HEK293T (cell line): ENCODE measurements at regions not wholly inside any gene's neighbourhood (a gene's known extent, or its start where the extent isn't known, plus 50 kb on each side); places are given as distances from the start of the nearest gene placed in this dataset.

ENCODE experiments used
- BHLHE40 ChIP-seq: fragments of 450-650 bp; IDR thresholded peaks from 2 replicates; pipeline ENCODE4 v1.6.1; 2016; ENCODE audit warnings: mild to moderate bottlenecking, moderate library complexity, borderline replicate concordance
- CTBP1 ChIP-seq: fragments of 450-650 bp; IDR thresholded peaks from 2 replicates; pipeline ENCODE4 v1.6.1; 2016; ENCODE audit warnings: borderline replicate concordance
- ELF4 ChIP-seq: fragments of 450-650 bp; IDR thresholded peaks from 2 replicates; pipeline ENCODE4 v1.6.1; 2017; ENCODE audit warnings: antibody characterized with exemption
- FOXA1 ChIP-seq: fragments of 450-650 bp; IDR thresholded peaks from 2 replicates; pipeline ENCODE4 v1.6.1; 2016; ENCODE audit warnings: mild to moderate bottlenecking
- FOXK2 ChIP-seq: fragments of 450-650 bp; IDR thresholded peaks from 2 replicates; pipeline ENCODE4 v1.6.1; 2016; ENCODE audit warnings: mild to moderate bottlenecking
- FOXM1 ChIP-seq: fragments of 450-650 bp; IDR thresholded peaks from 2 replicates; pipeline ENCODE4 v1.6.1; 2017; ENCODE audit warnings: mild to moderate bottlenecking, borderline replicate concordance
- HDGF ChIP-seq: fragments of 450-650 bp; IDR thresholded peaks from 2 replicates; pipeline ENCODE4 v1.6.1; 2017; ENCODE audit warnings: antibody characterized with exemption, borderline replicate concordance
- LEF1 ChIP-seq: fragments of 450-650 bp; IDR thresholded peaks from 2 replicates; pipeline ENCODE4 v1.6.1; 2017; ENCODE audit warnings: mild to moderate bottlenecking, borderline replicate concordance
- NFRKB ChIP-seq: fragments of 450-650 bp; IDR thresholded peaks from 2 replicates; pipeline ENCODE4 v1.6.1; 2016; ENCODE audit warnings: mild to moderate bottlenecking, moderate library complexity
- SP1 ChIP-seq: fragments of 450-650 bp; IDR thresholded peaks from 2 replicates; pipeline ENCODE4 v1.6.1; 2017
- SUZ12 ChIP-seq: fragments of 450-650 bp; IDR thresholded peaks from 2 replicates; pipeline ENCODE4 v1.6.1; 2016; ENCODE audit warnings: mild to moderate bottlenecking
- TARDBP ChIP-seq: fragments of 450-650 bp; IDR thresholded peaks from 2 replicates; pipeline ENCODE4 v1.6.1; 2016
- ZNF384 ChIP-seq: fragments of 450-650 bp; IDR thresholded peaks from 2 replicates; pipeline ENCODE4 v1.6.1; 2016
- TF ChIP-seq, protein P1 (sequence below): fragments of 450-650 bp; IDR thresholded peaks from 2 replicates; pipeline ENCODE4 v1.6.1; 2016

DNA sequence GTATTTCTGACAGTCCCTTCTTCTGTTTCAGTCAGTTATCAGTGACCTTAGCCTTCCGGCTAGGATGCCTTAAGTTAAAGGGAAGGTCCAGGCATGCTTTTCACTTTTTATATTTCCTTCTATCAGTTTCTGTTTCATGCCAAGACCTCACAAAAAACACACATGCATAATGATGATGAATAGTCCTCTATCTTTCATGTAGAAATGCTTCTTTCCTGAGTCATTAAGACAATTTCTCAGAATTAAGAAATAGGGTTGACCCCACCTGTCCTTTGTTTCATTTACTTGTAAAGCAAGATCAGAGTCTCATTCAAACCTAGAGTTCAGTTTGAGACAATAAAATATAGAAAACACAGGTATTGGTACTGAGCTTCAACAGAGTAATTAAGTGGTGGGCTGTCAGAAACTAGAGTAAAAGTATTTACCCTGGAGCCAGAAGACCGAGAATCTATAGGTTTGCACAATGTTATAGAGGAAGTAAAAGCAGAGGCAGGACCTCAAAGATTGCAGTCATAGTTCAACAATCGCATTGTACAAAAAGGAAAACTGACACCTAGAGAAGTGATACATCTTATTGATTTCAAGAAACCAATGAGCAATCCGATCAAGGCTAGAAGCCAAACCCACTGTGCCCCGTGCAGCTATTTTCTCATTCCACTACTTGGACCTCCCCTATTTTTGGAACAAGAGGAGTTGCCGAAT lies 118.7 kb upstream of the PUM3 start:
- TF ChIP-seq SUZ12 (no peak), SP1 (no peak), ELF4 (no peak), FOXK2 (no peak), LEF1 (no peak), BHLHE40 (no peak), ZNF384 (no peak), TARDBP (no peak), HDGF (no peak), FOXM1 (no peak), FOXA1 (no peak), CTBP1 (no peak), NFRKB (no peak)
- TF ChIP-seq, protein P1, sequence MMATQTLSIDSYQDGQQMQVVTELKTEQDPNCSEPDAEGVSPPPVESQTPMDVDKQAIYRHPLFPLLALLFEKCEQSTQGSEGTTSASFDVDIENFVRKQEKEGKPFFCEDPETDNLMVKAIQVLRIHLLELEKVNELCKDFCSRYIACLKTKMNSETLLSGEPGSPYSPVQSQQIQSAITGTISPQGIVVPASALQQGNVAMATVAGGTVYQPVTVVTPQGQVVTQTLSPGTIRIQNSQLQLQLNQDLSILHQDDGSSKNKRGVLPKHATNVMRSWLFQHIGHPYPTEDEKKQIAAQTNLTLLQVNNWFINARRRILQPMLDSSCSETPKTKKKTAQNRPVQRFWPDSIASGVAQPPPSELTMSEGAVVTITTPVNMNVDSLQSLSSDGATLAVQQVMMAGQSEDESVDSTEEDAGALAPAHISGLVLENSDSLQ = no peak
